ENCODE measurements at regions not wholly inside any gene's neighbourhood (a gene's known extent, or its start where the extent isn't known, plus 50 kb on each side); places are given as distances from the start of the nearest gene placed in this dataset.

GRCh38 chr5:106658150-106658549 is 1012.6 kb downstream of the EFNA5 start:
- H3K4me3 ChIP-seq: no peak overlapping the region

DNA sequence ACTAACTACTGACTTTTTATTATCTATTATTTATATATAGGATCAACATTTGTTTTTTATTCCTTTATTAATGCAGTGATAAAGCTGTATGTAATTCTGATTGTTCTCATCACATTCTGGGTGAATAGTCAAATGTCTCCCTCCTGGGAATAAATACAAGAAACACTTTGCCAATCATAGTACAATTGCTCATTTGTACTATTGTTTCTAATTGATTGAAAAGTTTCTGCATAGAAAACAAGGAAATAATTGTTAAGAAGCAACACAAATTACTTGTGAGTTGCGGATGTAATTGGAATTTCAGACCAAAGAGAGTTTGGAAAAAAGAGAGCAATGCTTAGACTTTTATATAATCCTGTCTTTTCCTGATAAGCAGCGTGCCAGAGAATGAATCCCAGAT is 1013.9 kb downstream of the EFNA5 start:
- Histone ChIP-seq H3K9me3 (peaks cover 0 to 15% (median 4%) of the 10 kb centered on the region in 4 donors), H3K4me1 (no peaks in the 10 kb centered on the region), H3K4me3 (no peak overlapping the region), H3K27ac (no peak overlapping the region), H3K36me3 (no peaks in the 10 kb centered on the region), H3K27me3 (no peaks in the 10 kb centered on the region)
- ATAC-seq (ENCODE audit: low FRiP score in 2 of 2): no peak
- WGBS, 2 donors: 82 to 95% methylated on average over 2 of the region's 2 CpGs
- DNase-seq: no peak
- TF ChIP-seq EP300 (IDR thresholded peaks at IDR 0.05) (no peak), POLR2AphosphoS5 (IDR thresholded peaks at IDR 0.05) (no peak), CTCF (IDR thresholded peaks at IDR 0.05) (no peak), POLR2A (IDR thresholded peaks at IDR 0.05) (no peak)

More at GRCh38 chr5:106658150-106658549, 1012.6 kb downstream of the EFNA5 start:
- H3K9me3 ChIP-seq: peaks cover 0 to 15% (median 4%) of the 10 kb centered on the region in 4 donors
- H3K27me3 ChIP-seq: no peaks in the 10 kb centered on the region
- ATAC-seq (ENCODE audit: low FRiP score in 2 of 2): no peak
- DNase-seq: no peak
- no peaks in the 10 kb centered on the region for H3K4me1 ChIP-seq
- no peak for TF ChIP-seq EP300 (IDR thresholded peaks at IDR 0.05)
- TF ChIP-seq POLR2A (IDR thresholded peaks at IDR 0.05): no peak
- no peak for TF ChIP-seq CTCF (IDR thresholded peaks at IDR 0.05)
- TF ChIP-seq POLR2AphosphoS5 (IDR thresholded peaks at IDR 0.05): no peak
- H3K27ac ChIP-seq: no peak overlapping the region
- no peaks in the 10 kb centered on the region for H3K36me3 ChIP-seq

DNA sequence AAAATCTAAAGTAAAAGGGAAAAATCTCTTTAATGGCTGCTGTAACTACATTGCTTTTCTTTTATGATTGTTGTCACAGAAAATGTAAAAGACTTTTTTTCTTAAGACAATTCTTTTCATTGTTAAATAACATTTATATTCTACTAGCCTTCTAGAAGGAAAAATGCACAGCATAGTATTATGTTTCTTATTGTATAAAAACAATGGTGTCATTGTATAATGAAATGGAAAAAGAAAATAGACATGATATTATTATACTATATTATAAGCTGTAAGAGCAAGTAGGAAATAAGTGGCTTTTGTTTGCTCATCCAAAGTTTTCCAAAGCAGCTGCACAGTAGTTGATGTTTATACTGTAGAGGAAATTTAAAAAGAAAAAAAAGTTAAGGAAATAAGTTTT is 1021.7 kb downstream of the EFNA5 start:
- Histone ChIP-seq H3K27me3 (no peaks in the 10 kb centered on the region), H3K4me3 (no peak overlapping the region), H3K9me3 (peaks cover 0 to 5% (median 0%) of the 10 kb centered on the region in 4 donors), H3K36me3 (no peaks in the 10 kb centered on the region), H3K4me1 (no peaks in the 10 kb centered on the region), H3K27ac (no peak overlapping the region)
- TF ChIP-seq POLR2A (IDR thresholded peaks at IDR 0.05) (no peak), CTCF (IDR thresholded peaks at IDR 0.05) (no peak), EP300 (IDR thresholded peaks at IDR 0.05) (no peak), POLR2AphosphoS5 (IDR thresholded peaks at IDR 0.05) (no peak)
- DNase-seq (no peak), ATAC-seq (ENCODE audit: low FRiP score in 2 of 2) (no peak)

GRCh38 chr5:106648401-106648800 is 1022.3 kb downstream of the EFNA5 start:
- Histone ChIP-seq H3K27ac (no peak overlapping the region), H3K27me3 (no peaks in the 10 kb centered on the region), H3K36me3 (no peaks in the 10 kb centered on the region), H3K4me3 (no peak overlapping the region), H3K4me1 (no peaks in the 10 kb centered on the region), H3K9me3 (no peaks in the 10 kb centered on the region)
- TF ChIP-seq POLR2AphosphoS5 (IDR thresholded peaks at IDR 0.05): no peak
- no peak for TF ChIP-seq EP300 (IDR thresholded peaks at IDR 0.05)
- TF ChIP-seq POLR2A (IDR thresholded peaks at IDR 0.05): no peak
- TF ChIP-seq CTCF (IDR thresholded peaks at IDR 0.05): no peak
- WGBS, 2 donors: 87 to 90% methylated on average over 2 of the region's 2 CpGs
- no peak for DNase-seq
- no peak for ATAC-seq (ENCODE audit: low FRiP score in 2 of 2)

DNA sequence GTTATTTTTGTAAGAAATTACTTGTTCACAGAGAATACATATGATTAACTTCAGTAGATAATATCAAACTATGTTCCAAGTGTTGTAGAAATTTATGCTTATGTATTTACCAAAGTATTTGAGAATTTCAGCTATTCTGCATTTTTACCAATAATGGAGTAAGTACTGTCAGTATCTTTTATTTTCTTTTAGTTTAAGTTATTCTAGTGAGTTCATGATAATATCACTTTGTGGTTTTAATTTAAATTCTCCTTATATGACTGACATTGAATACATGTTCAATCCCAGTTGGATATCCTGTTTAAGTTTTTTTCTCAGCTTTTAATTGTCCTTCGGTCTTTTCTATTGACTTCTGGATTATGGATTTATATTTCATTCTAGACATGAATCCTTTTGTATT is 1024.6 kb downstream of the EFNA5 start:
- no peak overlapping the region for H3K4me3 ChIP-seq
- ATAC-seq (ENCODE audit: low FRiP score in 2 of 2): no peak
- no peak for DNase-seq
- H3K4me1 ChIP-seq: no peaks in the 10 kb centered on the region
- WGBS, 2 donors: 84 to 88% methylated on average over 1 of the region's 1 CpG
- H3K27ac ChIP-seq: no peak overlapping the region
- H3K9me3 ChIP-seq: no peaks in the 10 kb centered on the region
- H3K36me3 ChIP-seq: no peaks in the 10 kb centered on the region
- H3K27me3 ChIP-seq: no peaks in the 10 kb centered on the region
- TF ChIP-seq POLR2AphosphoS5 (IDR thresholded peaks at IDR 0.05) (no peak), CTCF (IDR thresholded peaks at IDR 0.05) (no peak), POLR2A (IDR thresholded peaks at IDR 0.05) (no peak), EP300 (IDR thresholded peaks at IDR 0.05) (no peak)
